Sciatic nerve (tissue), 2 donors: ENCODE measurements at regions not wholly inside any gene's neighbourhood (a gene's known extent, or its start where the extent isn't known, plus 50 kb on each side); places are given as distances from the start of the nearest gene placed in this dataset.

Source experiments
- ATAC-seq: fragments of 200-7000 bp; cut with Tn5 transposase; one replicate; pipeline ENCODE4 v1.9.1; 2020; ENCODE audit warnings: mild to moderate bottlenecking, moderate library complexity
- DNase-seq: peaks from one replicate; pipeline ENCODE4 v3.0.0-alpha.2; 2020; ENCODE audit warnings: low spot score
- intact Hi-C: fragments of 100-400 bp; cut with DNase I; formaldehyde crosslinking; loops from one replicate; pipeline ENCODE4 v1.14.2; 2022
- donor health status: DM: no; HTN: no; CAD: no.
- donor health status: DM: no; HTN: no; CAD: no.

DNA sequence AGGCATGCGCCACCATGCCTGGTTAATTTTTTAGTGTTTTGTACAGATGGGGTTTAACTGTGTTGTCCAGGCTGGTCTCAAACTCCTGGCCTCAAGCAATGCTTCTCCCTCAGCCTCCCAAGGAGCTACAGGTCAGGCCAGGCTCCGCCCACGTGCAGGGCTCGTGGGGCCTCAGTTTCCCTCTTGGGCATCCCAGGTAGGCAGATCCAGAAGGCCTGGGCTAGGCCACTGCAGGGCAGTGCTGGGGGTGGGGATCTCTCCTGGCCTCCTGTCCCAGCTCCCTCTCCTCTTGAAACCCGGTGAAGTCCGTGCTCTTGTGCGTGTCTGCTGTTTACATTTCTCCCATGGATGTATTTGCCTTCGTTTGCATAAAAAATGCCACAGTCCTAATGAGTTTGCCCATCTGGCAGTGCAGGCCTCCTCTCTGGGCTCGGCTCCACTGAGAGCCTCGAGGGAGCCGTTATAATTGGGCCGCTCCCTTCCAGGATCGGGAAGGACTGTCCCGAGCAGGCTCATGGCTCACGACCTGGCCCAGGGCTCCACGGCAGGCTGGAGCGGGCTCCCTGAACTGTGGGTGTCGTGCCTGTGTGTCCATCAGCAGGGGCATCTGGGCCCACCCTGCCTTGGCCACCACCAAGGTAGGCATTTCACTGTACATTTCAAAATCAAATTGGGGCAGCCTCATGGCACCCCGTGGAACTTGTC lies 52.6 kb upstream of the RUFY1 start:
- ATAC-seq (peak; percentile 39), DNase-seq (no peak)
- intact Hi-C loops = loop anchor here (5.0 kb wide), 1 partner anchor 330 kb away; no protein-coding TSS in a partner anchor

DNA sequence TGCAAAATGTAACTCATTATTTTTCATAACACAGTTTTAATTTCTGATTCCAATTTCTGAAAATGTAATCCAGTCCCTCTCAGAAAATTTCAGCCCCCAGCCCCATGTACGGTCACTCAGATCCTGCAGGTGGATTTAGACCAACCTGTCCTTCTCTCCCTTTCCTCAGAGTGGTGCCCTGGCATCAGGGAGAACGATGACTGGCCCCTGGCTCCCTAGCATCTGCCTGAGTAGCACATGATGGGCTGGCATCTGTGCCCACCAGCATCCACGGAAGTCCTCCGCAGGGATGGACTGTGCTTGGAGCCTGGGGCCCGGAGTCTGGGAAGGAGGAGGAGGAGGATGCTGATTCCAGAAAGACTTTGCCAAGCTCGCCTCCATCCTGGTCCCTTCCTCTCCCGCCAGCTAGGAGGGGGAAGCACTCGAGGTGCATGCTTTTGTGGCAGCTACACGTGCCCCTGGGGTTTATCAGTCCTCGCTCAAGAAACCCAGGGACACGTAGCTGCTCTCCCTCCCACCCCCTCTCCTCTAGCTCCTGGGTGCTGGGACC lies 54.4 kb upstream of the RUFY1 start:
- ATAC-seq (no peak), DNase-seq (no peak)
- intact Hi-C loops = loop anchor here (5.0 kb wide), 1 partner anchor 329 kb away; no protein-coding TSS in a partner anchor

DNA sequence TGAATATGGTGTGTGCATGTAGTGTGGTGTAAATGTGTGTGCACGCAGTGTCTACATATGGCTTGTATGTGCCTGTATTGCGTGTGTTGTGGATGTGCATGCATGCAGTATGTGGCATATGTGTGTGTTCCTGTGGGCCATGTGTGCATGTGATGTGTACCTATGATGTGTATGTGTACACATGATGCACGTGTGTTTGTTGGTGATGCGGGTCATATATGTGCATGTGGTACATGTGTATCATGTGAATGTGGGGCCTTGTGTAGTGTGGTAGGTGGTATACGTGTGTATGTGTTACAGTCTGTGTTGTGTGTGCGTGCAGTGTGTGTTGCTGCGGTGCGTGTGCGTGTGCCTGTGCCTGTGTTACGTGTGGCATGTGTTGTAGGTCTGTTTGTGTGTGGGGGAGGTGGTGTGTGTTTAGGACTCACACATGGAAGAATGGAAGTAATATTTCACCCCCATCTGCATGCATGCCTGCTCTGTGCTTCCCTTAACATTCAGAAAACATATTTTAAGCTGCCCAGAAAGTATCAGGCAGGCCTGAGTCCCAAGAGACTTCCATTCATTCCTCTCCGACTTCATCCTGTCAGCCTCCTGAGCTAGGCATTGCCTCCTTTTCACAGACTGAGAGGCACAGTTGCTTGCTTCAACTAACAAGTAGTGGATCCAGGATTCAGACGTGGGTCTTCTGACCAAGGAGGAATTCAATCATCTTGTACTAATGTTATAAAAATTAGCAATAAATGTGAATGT lies 55.4 kb upstream of the RUFY1 start:
- no peak for DNase-seq
- no peak for ATAC-seq
- intact Hi-C loops = loop anchor here (5.0 kb wide), 1 partner anchor 328 kb away; no protein-coding TSS in a partner anchor

- no peak for DNase-seq
- no peak for ATAC-seq
- intact Hi-C loops = no loop called here
These were observed 61.4 kb upstream of the RUFY1 start for GRCh38 chr5:179488975-179489374.

- intact Hi-C loops = no loop called here
- DNase-seq (no peak), ATAC-seq (no peak)
These were observed 61.9 kb upstream of the RUFY1 start for GRCh38 chr5:179488491-179488890.

GRCh38 chr5:179487145-179487544 lies 63.2 kb upstream of the RUFY1 start:
- DNase-seq (no peak), ATAC-seq (no peak)
- intact Hi-C loops = no loop called here

DNA sequence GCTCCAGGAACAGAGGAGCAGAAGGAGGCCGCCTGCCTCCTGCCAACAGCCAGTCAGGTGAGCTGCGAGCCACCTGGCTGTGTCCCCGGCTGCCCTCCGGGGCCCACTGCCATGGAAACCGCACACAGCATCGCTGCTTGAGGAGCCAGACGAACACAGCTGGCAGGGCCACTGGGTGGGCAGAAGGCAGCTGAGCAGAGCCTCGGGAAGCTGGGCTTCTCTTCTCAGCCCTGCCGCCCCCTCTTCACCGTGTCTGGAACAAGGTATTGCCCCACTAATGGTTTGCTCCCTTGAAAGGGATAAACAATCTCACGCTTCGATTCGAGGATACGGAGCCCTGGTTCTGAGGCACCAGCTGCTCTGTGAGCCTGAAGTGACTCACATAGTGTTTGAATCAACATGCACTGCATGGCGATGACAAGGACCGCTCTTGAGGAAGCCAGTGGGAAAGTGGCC lies 63.7 kb upstream of the RUFY1 start:
- ATAC-seq (no peak), DNase-seq (no peak)
- intact Hi-C loops = no loop called here

DNA sequence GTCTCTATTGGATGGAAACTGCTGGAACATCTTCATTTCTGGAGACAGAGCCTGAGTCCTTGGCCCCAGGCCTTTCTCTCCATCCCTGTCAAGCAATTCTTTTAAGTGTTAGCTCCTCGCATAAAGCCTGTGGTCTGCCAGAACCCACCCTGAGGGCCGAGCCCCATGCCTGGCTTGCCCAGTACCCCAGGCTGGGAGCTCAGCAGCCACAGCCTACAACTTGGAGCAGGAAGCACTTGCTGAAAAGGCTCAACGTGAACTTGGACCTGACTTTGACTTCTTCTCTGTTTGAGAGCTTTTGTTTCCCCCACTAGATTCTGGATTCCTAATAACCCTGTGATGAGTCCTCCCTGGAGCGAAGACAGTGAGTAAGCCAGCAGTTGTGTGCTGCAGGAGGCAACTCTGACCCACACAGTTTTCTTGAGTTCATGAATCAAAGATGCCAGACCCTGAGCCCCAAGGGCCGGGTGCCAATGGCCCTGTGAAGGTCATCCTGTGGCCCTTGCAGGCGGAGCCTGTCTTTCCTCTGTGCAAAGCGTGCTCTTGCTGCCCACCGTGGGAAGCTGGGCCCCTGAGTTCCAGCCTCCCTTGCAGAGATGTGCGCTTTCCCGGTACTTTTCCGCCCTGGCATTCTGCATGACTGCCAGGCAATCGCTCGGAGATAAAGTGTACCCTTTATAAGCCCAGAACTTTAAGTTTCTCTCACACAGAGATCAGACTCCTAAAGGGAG lies 64.3 kb upstream of the RUFY1 start:
- intact Hi-C loops = no loop called here
- no peak for DNase-seq
- ATAC-seq = no peak

GRCh38 chr5:179484761-179485160 lies 65.6 kb upstream of the RUFY1 start:
- DNase-seq (no peak), ATAC-seq (no peak)
- intact Hi-C loops = no loop called here

GRCh38 chr5:179484201-179484600 lies 66.2 kb upstream of the RUFY1 start:
- intact Hi-C loops = no loop called here

GRCh38 chr5:179478624-179479023 lies 71.7 kb upstream of the RUFY1 start:
- DNase-seq (no peak), ATAC-seq (no peak)
- intact Hi-C loops = no loop called here

More at GRCh38 chr5:179484201-179484600, 66.2 kb upstream of the RUFY1 start:
- no peak for DNase-seq
- no peak for ATAC-seq

DNA sequence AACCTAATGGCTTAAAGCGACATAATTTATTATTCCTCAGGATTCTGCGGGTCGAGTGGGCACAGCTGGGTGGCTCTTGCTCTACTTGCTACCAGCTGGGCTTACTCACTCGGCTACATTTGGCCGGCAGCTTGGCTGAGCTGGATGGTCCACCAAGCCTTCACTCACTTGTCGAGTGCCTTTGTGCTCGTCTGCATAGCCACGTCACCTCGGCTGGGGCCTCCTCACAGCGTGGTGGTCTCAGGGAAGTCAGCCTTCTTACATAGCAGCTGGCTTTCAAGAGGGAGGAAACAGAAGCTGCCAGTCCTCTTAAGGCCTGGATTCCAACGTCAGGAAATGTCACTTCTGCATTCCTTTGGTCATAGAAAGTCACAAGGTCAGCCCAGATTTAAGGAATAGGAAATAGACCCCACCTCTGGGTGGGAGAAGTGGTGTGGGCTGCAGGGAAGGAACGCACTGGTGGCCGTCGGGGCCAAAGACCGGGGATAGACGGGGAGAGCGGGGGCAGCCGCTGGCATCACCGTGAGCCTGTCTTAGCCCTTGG lies 75.1 kb upstream of the RUFY1 start:
- ATAC-seq (peak; percentile 17), DNase-seq (no peak)
- intact Hi-C loops = no loop called here

DNA sequence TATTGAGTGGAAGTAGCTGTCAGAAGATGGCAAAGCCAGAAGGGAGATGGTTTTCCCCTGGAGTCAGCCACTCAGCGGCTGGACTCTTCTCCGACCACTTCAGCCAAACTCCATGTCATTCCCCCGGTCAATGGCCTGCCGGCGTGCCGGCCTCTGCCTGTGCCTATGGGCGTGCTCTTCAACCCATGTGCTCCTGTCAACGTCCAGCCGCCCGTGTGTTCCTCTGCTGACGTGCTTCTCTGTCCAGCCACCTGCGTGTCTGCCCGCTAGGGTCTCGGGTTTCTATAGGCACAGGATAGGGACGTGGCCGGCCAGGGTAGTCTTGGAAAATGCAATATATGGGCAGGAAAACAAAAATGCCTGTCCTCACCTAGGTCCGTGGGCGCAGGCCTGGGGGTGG lies 77.7 kb upstream of the RUFY1 start:
- DNase-seq = no peak
- no peak for ATAC-seq
- intact Hi-C loops = no loop called here

GRCh38 chr5:179472174-179472573 lies 78.2 kb upstream of the RUFY1 start:
- intact Hi-C loops = no loop called here
- ATAC-seq (no peak), DNase-seq (no peak)

DNA sequence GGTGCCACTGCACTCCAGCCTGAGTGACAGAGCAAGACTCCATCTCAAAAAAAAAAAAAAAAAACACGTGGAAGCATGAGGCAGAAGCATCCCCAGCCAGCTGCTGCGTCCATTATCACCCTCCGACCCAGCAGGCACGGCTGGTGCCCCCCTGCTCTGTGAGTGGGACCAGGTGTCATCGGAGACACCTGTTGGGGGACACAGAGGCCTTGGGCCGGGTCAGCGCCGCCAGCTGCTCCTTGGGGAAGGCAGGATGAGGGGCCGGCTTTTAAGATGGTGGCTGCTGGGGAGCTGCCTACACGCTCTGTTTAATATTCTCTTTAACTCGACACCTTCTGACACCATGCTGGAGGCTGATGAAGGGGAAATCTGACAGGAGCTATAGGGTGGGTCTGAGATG lies 80.2 kb upstream of the RUFY1 start:
- intact Hi-C loops = no loop called here
- DNase-seq (no peak), ATAC-seq (no peak)

GRCh38 chr5:179468696-179469095 lies 81.7 kb upstream of the RUFY1 start:
- DNase-seq (no peak), ATAC-seq (no peak)
- intact Hi-C loops = no loop called here

- intact Hi-C loops = no loop called here
- DNase-seq (no peak), ATAC-seq (no peak)
These were observed 82.9 kb upstream of the RUFY1 start for GRCh38 chr5:179467441-179467840.

DNA sequence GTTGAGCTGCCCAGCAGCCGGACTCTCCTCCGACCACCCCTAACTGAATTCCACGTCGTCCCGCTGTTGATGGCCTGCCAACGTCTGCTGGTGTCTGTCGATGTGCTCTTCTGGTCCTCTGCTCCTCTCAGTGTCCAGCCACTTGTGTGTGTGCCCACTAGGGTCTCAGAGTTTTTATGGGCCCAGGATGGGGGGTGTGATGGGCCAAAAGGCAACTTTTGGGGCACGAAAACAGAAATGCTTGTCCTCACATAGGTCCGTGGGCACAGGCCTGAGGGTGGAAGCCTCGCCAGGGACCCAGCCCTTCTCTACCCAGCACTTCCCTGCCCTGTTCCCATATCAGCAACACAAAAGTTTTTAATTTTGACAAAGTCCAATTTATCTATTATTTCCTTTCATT lies 85.7 kb upstream of the RUFY1 start:
- intact Hi-C loops = no loop called here
- DNase-seq (no peak), ATAC-seq (no peak)

GRCh38 chr5:179462040-179462439 lies 88.3 kb upstream of the RUFY1 start:
- intact Hi-C loops = no loop called here
- ATAC-seq (no peak), DNase-seq (no peak)
